Neural progenitor cell (in vitro differentiated cells): ENCODE measurements at regions not wholly inside any gene's neighbourhood (a gene's known extent, or its start where the extent isn't known, plus 50 kb on each side); places are given as distances from the start of the nearest gene placed in this dataset.

Experiments used
- DNase-seq: peaks from one replicate; pipeline ENCODE4 v3.0.0-alpha.2; 2016; ENCODE audit warnings: low spot score
- H2AFZ ChIP-seq: fragments of 200-600 bp; sonication (generic); replicated peaks from 2 replicates; pipeline ENCODE4 v1.6.1; 2016; ENCODE audit warnings: antibody characterized with exemption
- H3F3A ChIP-seq: fragments of 200-600 bp; sonication (generic); 2 replicates; pipeline ENCODE4 v1.6.1; 2016; ENCODE audit warnings: antibody characterized with exemption, low read depth
- H3K27ac ChIP-seq: fragments of 200-600 bp; sonication (generic); 2 replicates; pipeline ENCODE4 v1.5.1; 2016; ENCODE audit warnings: mild to moderate bottlenecking
- H3K27me3 ChIP-seq: fragments of 200-600 bp; sonication (generic); 2 replicates; pipeline ENCODE4 v1.6.1; 2016; ENCODE audit warnings: mild to moderate bottlenecking, moderate library complexity
- H3K36me3 ChIP-seq: fragments of 200-600 bp; sonication (generic); 2 replicates; pipeline ENCODE4 v1.5.1; 2016
- H3K4me1 ChIP-seq: fragments of 200-600 bp; sonication (generic); 2 replicates; pipeline ENCODE4 v1.6.1; 2016; ENCODE audit warnings: mixed run types
- H3K4me2 ChIP-seq: fragments of 200-600 bp; sonication (generic); 2 replicates; pipeline ENCODE4 v1.6.1; 2016
- H3K4me3 ChIP-seq: fragments of 200-600 bp; sonication (generic); 2 replicates; pipeline ENCODE4 v1.5.1; 2016
- H3K79me2 ChIP-seq: fragments of 200-600 bp; sonication (generic); 2 replicates; pipeline ENCODE4 v1.6.1; 2016; ENCODE audit warnings: low read depth
- H3K9ac ChIP-seq: fragments of 200-600 bp; sonication (generic); 2 replicates; pipeline ENCODE4 v1.6.1; 2016
- H3K9me3 ChIP-seq: fragments of 200-600 bp; sonication (generic); 2 replicates; pipeline ENCODE4 v1.5.1; 2016; ENCODE audit warnings: low read depth
- H4K20me1 ChIP-seq: fragments of 200-600 bp; sonication (generic); 2 replicates; pipeline ENCODE4 v1.6.1; 2016; ENCODE audit warnings: low read depth
- H3K27ac Mint-ChIP-seq: 3 replicates; pipeline ENCODE4 v1.8.0; 2021; ENCODE audit warnings: mixed read lengths
- H3K27me3 Mint-ChIP-seq: 2 replicates; pipeline ENCODE4 v1.8.0; 2022; ENCODE audit warnings: low read depth, mild to moderate bottlenecking, inconsistent platforms, moderate library complexity, mixed read lengths; ENCODE audit not compliant: insufficient read depth
- H3K36me3 Mint-ChIP-seq: 3 replicates; pipeline ENCODE4 v1.8.0; 2021; ENCODE audit warnings: mixed read lengths
- H3K4me1 Mint-ChIP-seq: 3 replicates; pipeline ENCODE4 v1.8.0; 2021; ENCODE audit warnings: mixed read lengths
- H3K4me3 Mint-ChIP-seq: 3 replicates; pipeline ENCODE4 v1.8.0; 2021; ENCODE audit warnings: mild to moderate bottlenecking, moderate library complexity, mixed read lengths
- H3K9me3 Mint-ChIP-seq: 3 replicates; pipeline ENCODE4 v1.8.0; 2020; ENCODE audit warnings: mixed read lengths
- CTCF ChIP-seq: fragments of 200-600 bp; sonication (generic); IDR thresholded peaks from 2 replicates; pipeline ENCODE4 v1.5.1; 2017; ENCODE audit warnings: antibody characterized with exemption, mild to moderate bottlenecking
- EZH2 ChIP-seq: fragments of 200-600 bp; sonication (generic); IDR thresholded peaks from 2 replicates; pipeline ENCODE4 v1.6.1; 2017; ENCODE audit warnings: antibody characterized with exemption, mild to moderate bottlenecking, moderate library complexity
- EZH2phosphoT487 ChIP-seq: fragments of 200-600 bp; sonication (generic); IDR thresholded peaks from 2 replicates; pipeline ENCODE4 v1.6.1; 2017; ENCODE audit warnings: antibody characterized with exemption

- Histone ChIP-seq H3K9ac (no peak overlapping the region), H3K9me3 (no peaks in the 10 kb centered on the region), H3K79me2 (no peaks in the 10 kb centered on the region), H4K20me1 (no peaks in the 10 kb centered on the region), H3K27ac (no peak overlapping the region), H3K4me1 (no peaks in the 10 kb centered on the region), H3K4me2 (no peak overlapping the region), H3K4me3 (no peak overlapping the region), H3F3A (no peaks in the 10 kb centered on the region), H3K27me3 (no peaks in the 10 kb centered on the region), H2AFZ (no peak overlapping the region), H3K36me3 (no peaks in the 10 kb centered on the region)
- no peaks in the 10 kb centered on the region for H3K9me3 Mint-ChIP-seq
- H3K36me3 Mint-ChIP-seq: no peaks in the 10 kb centered on the region
- no peak overlapping the region for H3K27ac Mint-ChIP-seq
- H3K4me3 Mint-ChIP-seq: no peak overlapping the region
- H3K27me3 Mint-ChIP-seq: no peaks in the 10 kb centered on the region
- DNase-seq: no peak
- TF ChIP-seq EZH2 (no peak), CTCF (no peak), EZH2phosphoT487 (no peak)
- no peaks in the 10 kb centered on the region for H3K4me1 Mint-ChIP-seq
These were observed 223.4 kb upstream of the PRR16 start for GRCh38 chr5:120240706-120241105.

GRCh38 chr5:120241400-120241799 lies 222.7 kb upstream of the PRR16 start:
- Histone ChIP-seq H4K20me1 (no peaks in the 10 kb centered on the region), H2AFZ (no peak overlapping the region), H3K4me2 (no peak overlapping the region), H3K9me3 (no peaks in the 10 kb centered on the region), H3K36me3 (no peaks in the 10 kb centered on the region), H3K4me1 (no peaks in the 10 kb centered on the region), H3K79me2 (no peaks in the 10 kb centered on the region), H3K27me3 (no peaks in the 10 kb centered on the region), H3K9ac (no peak overlapping the region), H3F3A (no peaks in the 10 kb centered on the region), H3K27ac (no peak overlapping the region), H3K4me3 (no peak overlapping the region)
- no peaks in the 10 kb centered on the region for H3K36me3 Mint-ChIP-seq
- no peaks in the 10 kb centered on the region for H3K9me3 Mint-ChIP-seq
- H3K4me3 Mint-ChIP-seq: no peak overlapping the region
- TF ChIP-seq CTCF (no peak), EZH2 (no peak), EZH2phosphoT487 (no peak)
- H3K4me1 Mint-ChIP-seq: no peaks in the 10 kb centered on the region
- no peak for DNase-seq
- no peaks in the 10 kb centered on the region for H3K27me3 Mint-ChIP-seq
- H3K27ac Mint-ChIP-seq: no peak overlapping the region

GRCh38 chr5:120251898-120252297 lies 212.2 kb upstream of the PRR16 start:
- no peaks in the 10 kb centered on the region for H3K79me2 ChIP-seq
- no peak overlapping the region for H2AFZ ChIP-seq
- no peaks in the 10 kb centered on the region for H3K27me3 ChIP-seq
- H3K9me3 Mint-ChIP-seq: no peaks in the 10 kb centered on the region
- H4K20me1 ChIP-seq: no peaks in the 10 kb centered on the region
- no peaks in the 10 kb centered on the region for H3K4me1 Mint-ChIP-seq
- H3K9ac ChIP-seq: no peak overlapping the region
- no peak for DNase-seq
- TF ChIP-seq CTCF: no peak
- TF ChIP-seq EZH2phosphoT487: no peak
- no peak for TF ChIP-seq EZH2
- no peak overlapping the region for H3K27ac Mint-ChIP-seq
- no peaks in the 10 kb centered on the region for H3K36me3 Mint-ChIP-seq
- H3K4me1 ChIP-seq: no peaks in the 10 kb centered on the region
- H3K27ac ChIP-seq: no peak overlapping the region
- no peaks in the 10 kb centered on the region for H3K36me3 ChIP-seq
- H3K4me3 ChIP-seq: no peak overlapping the region
- no peaks in the 10 kb centered on the region for H3K9me3 ChIP-seq
- H3K27me3 Mint-ChIP-seq: no peaks in the 10 kb centered on the region
- no peaks in the 10 kb centered on the region for H3F3A ChIP-seq
- no peak overlapping the region for H3K4me3 Mint-ChIP-seq
- no peak overlapping the region for H3K4me2 ChIP-seq

- no peaks in the 10 kb centered on the region for H3K9me3 Mint-ChIP-seq
- H3K36me3 Mint-ChIP-seq: no peaks in the 10 kb centered on the region
- Histone ChIP-seq H3K27ac (no peak overlapping the region), H2AFZ (no peak overlapping the region), H3K9ac (no peak overlapping the region), H3K9me3 (no peaks in the 10 kb centered on the region), H3K79me2 (no peaks in the 10 kb centered on the region), H3K4me3 (no peak overlapping the region), H3K36me3 (no peaks in the 10 kb centered on the region), H3F3A (no peaks in the 10 kb centered on the region), H3K4me2 (no peak overlapping the region), H3K4me1 (no peaks in the 10 kb centered on the region), H3K27me3 (no peaks in the 10 kb centered on the region), H4K20me1 (no peaks in the 10 kb centered on the region)
- no peaks in the 10 kb centered on the region for H3K4me1 Mint-ChIP-seq
- H3K4me3 Mint-ChIP-seq: no peak overlapping the region
- H3K27ac Mint-ChIP-seq: no peak overlapping the region
- H3K27me3 Mint-ChIP-seq: no peaks in the 10 kb centered on the region
- DNase-seq: no peak
- TF ChIP-seq EZH2 (no peak), EZH2phosphoT487 (no peak), CTCF (no peak)
These were observed 211.3 kb upstream of the PRR16 start for GRCh38 chr5:120252839-120253238.
